ENCODE measurements at regions not wholly inside any gene's neighbourhood (a gene's known extent, or its start where the extent isn't known, plus 50 kb on each side); places are given as distances from the start of the nearest gene placed in this dataset.

DNA sequence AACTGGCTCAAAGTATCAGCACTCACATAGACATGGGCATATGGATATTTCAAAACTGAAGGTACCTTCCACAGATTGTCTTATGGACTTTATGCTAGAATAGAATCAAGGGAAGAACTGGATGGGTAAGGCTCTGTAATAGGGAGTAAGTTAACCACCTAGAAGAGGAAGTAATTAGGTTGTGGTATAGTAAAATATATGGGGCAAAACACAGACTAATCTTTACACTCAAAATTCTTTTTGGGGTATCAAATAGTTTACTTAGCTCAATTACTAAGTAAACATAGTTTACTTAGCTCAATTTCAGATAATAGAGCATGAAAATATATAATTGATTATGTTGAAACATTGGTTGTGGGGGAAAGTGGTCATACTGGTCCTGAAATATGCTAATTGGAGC is 94.2 kb upstream of the ATXN1 start:
- Histone ChIP-seq H3K4me1 (peaks cover 17% of the 10 kb centered on the region), H3K27ac (no peak overlapping the region), H3K9me3 (no peaks in the 10 kb centered on the region), H3K36me3 (no peaks in the 10 kb centered on the region), H3K4me3 (no peak overlapping the region), H3K27me3 (no peaks in the 10 kb centered on the region)
- no peak for DNase-seq (ENCODE audit: low spot score in 2 of 2)
- TF ChIP-seq POLR2AphosphoS5 (IDR thresholded peaks at IDR 0.05) (no peak), POLR2A (IDR thresholded peaks at IDR 0.05) (no peak), EP300 (IDR thresholded peaks at IDR 0.05) (no peak)
- TF ChIP-seq, protein P1, sequence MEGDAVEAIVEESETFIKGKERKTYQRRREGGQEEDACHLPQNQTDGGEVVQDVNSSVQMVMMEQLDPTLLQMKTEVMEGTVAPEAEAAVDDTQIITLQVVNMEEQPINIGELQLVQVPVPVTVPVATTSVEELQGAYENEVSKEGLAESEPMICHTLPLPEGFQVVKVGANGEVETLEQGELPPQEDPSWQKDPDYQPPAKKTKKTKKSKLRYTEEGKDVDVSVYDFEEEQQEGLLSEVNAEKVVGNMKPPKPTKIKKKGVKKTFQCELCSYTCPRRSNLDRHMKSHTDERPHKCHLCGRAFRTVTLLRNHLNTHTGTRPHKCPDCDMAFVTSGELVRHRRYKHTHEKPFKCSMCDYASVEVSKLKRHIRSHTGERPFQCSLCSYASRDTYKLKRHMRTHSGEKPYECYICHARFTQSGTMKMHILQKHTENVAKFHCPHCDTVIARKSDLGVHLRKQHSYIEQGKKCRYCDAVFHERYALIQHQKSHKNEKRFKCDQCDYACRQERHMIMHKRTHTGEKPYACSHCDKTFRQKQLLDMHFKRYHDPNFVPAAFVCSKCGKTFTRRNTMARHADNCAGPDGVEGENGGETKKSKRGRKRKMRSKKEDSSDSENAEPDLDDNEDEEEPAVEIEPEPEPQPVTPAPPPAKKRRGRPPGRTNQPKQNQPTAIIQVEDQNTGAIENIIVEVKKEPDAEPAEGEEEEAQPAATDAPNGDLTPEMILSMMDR (IDR thresholded peaks at IDR 0.05) = no peak

DNA sequence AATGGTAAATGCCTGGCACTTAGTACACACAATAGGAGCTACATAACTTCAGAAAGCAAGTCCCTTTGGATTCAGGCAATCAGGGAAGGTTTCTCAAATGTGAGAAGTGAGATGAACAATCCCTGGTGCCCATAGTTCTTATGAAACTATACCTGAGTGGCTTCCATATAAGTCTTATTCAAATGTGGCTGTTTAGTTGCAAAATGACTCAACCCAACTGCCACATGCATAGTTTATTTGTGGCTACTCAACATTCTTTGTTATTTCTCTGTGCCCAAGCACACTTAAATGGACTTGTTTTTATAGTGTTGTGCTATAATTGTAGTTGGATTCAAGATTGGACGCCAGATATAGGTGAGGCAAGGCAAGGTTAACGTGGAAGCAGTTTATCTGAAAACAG is 93.7 kb upstream of the ATXN1 start:
- 86% methylated on average over 2 of the region's 2 CpGs for WGBS

DNA sequence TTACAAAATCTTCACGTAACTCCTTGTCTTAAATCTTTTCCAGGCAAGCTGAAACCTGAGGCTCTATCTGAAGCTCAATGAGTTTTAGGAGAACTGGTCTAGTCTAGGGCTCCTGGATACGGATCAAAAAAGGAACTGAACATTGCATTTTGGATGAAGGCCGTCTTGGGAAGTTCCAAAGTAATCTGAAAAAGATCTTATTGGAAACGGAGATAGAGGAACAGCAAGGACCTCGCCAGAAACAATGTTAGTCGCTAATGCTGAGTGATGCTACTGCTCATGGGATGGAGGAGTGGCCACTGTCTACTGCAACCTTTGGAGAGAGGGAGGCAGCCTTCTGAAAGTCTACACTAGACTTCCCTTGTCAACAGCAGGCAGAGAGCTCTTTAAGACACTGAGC is 91.4 kb upstream of the ATXN1 start:
- no peak for DNase-seq (ENCODE audit: low spot score in 2 of 2)
- Histone ChIP-seq H3K4me3 (no peak overlapping the region), H3K27me3 (no peaks in the 10 kb centered on the region), H3K9me3 (no peaks in the 10 kb centered on the region), H3K27ac (no peak overlapping the region), H3K4me1 (peaks cover 17% of the 10 kb centered on the region), H3K36me3 (no peaks in the 10 kb centered on the region)
- 52% methylated on average over 6 of the region's 6 CpGs for WGBS
- TF ChIP-seq EP300 (IDR thresholded peaks at IDR 0.05) (no peak), POLR2AphosphoS5 (IDR thresholded peaks at IDR 0.05) (no peak), POLR2A (IDR thresholded peaks at IDR 0.05) (no peak)
- TF ChIP-seq, protein P1 (IDR thresholded peaks at IDR 0.05) = no peak

More for the DNA sequence above, 93.7 kb upstream of the ATXN1 start:
- Histone ChIP-seq H3K36me3 (no peaks in the 10 kb centered on the region), H3K9me3 (no peaks in the 10 kb centered on the region), H3K27me3 (no peaks in the 10 kb centered on the region), H3K4me1 (peaks cover 17% of the 10 kb centered on the region), H3K27ac (no peak overlapping the region), H3K4me3 (no peak overlapping the region)
- TF ChIP-seq POLR2AphosphoS5 (IDR thresholded peaks at IDR 0.05) = no peak
- no peak for TF ChIP-seq POLR2A (IDR thresholded peaks at IDR 0.05)
- TF ChIP-seq, protein P1 (IDR thresholded peaks at IDR 0.05) = no peak
- no peak for TF ChIP-seq EP300 (IDR thresholded peaks at IDR 0.05)
- no peak for DNase-seq (ENCODE audit: low spot score in 2 of 2)

DNA sequence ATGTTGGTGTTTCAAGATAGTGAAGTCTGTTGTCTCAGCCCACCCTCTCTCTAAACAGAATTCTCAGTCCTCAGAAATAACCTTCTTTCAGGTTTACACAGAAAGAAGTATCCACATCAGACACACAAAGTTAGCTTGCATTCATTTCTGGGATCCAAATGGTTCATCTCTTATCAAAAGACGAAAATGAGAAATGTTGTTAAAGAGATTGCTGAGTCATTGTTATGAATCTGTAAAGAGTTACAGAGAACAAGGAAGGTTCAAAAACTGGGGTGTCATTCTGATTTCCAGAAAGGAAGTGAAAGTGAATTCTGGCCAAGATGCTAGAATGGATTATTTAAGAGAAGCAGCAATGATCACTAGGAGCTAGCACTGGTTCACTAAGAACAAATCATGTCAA is 90.5 kb upstream of the ATXN1 start:
- no peak overlapping the region for H3K27ac ChIP-seq
- DNase-seq (ENCODE audit: low spot score in 2 of 2) = no peak
- no peaks in the 10 kb centered on the region for H3K36me3 ChIP-seq
- no peaks in the 10 kb centered on the region for H3K9me3 ChIP-seq
- H3K4me1 ChIP-seq = peaks cover 17% of the 10 kb centered on the region
- WGBS = 18% methylated on average over 1 of the region's 1 CpG
- TF ChIP-seq, protein P1 (IDR thresholded peaks at IDR 0.05) = no peak
- TF ChIP-seq POLR2A (IDR thresholded peaks at IDR 0.05) (no peak), POLR2AphosphoS5 (IDR thresholded peaks at IDR 0.05) (no peak), EP300 (IDR thresholded peaks at IDR 0.05) (no peak)
- H3K4me3 ChIP-seq = no peak overlapping the region
- H3K27me3 ChIP-seq = no peaks in the 10 kb centered on the region

DNA sequence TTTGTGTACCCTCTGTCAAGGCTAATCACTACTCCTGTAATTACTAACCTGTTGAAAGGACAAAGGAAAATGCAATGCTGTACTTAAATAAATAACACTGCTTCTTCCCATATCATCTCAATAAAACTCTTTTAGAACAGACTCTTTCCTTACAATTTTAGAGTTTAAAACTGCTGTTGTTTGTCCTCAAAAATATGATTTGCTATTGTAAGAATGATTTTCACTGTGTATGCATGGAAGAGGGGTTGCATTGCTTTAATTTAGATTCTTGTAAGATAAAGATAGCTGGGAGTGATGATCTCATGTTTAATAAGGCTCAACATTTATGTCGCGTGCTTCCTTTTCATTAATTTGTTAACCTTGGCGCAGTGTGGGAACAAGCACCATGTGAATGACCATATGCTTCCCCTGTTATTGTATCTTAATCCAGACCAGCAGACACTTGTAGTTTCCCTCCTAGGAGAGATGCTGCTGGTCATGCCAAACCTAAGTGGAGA is 89.8 kb upstream of the ATXN1 start:
- 71% methylated on average over 3 of the region's 3 CpGs for WGBS

More for the DNA sequence above, 89.8 kb upstream of the ATXN1 start:
- DNase-seq (ENCODE audit: low spot score in 2 of 2) = no peak
- Histone ChIP-seq H3K27me3 (no peaks in the 10 kb centered on the region), H3K27ac (no peak overlapping the region), H3K36me3 (no peaks in the 10 kb centered on the region), H3K4me1 (peaks cover 17% of the 10 kb centered on the region), H3K9me3 (no peaks in the 10 kb centered on the region), H3K4me3 (no peak overlapping the region)
- TF ChIP-seq POLR2A (IDR thresholded peaks at IDR 0.05) (no peak), POLR2AphosphoS5 (IDR thresholded peaks at IDR 0.05) (no peak), EP300 (IDR thresholded peaks at IDR 0.05) (no peak)
- TF ChIP-seq, protein P1 (IDR thresholded peaks at IDR 0.05) = no peak

Data from suprapubic skin (tissue), 4 donors.